ENCODE measurements at regions not wholly inside any gene's neighbourhood (a gene's known extent, or its start where the extent isn't known, plus 50 kb on each side); places are given as distances from the start of the nearest gene placed in this dataset.
"Not testable (repeated sequence)": the region's sequence is repeated elsewhere in the genome, so short reads cannot be mapped to it uniquely, and the experiment has no call there.

- no peaks in the 10 kb centered on the region for H3K27me3 Mint-ChIP-seq (ENCODE audit: low read depth)
- POLR2A ChIA-PET, result no interaction called here
- DNase-seq (peak; percentile 41), ATAC-seq (no peak)
- peak overlapping the region; percentile 48 for H3K27ac Mint-ChIP-seq
- no peaks in the 10 kb centered on the region for H3K9me3 Mint-ChIP-seq (ENCODE audit: insufficient read depth)
- no peaks in the 10 kb centered on the region for H3K36me3 Mint-ChIP-seq (ENCODE audit: low read depth)
- CTCF ChIA-PET, result no interaction called here
- H3K4me1 Mint-ChIP-seq (ENCODE audit: low read depth), result peaks cover 4% of the 10 kb centered on the region
- H3K4me3 Mint-ChIP-seq, result no peak overlapping the region
Measured at GRCh38 chr16:87161822-87162676, 155.1 kb downstream of the C16orf95 start.

DNA sequence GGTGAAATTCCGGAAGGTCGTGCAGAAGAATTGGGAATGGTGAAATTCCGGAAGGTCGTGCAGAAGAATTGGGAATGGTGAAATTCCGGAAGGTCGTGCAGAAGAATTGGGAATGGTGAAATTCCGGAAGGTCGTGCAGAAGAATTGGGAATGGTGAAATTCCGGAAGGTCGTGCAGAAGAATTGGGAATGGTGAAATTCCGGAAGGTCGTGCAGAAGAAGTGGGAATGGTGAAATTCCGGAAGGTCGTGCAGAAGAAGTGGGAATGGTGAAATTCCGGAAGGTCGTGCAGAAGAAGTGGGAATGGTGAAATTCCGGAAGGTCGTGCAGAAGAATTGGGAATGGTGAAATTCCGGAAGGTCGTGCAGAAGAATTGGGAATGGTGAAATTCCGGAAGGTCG is 154.4 kb downstream of the C16orf95 start:
- POLR2A ChIA-PET; H3K9me3 Mint-ChIP-seq (ENCODE audit: insufficient read depth); H3K27me3 Mint-ChIP-seq (ENCODE audit: low read depth); H3K4me3 Mint-ChIP-seq; DNase-seq; H3K4me1 Mint-ChIP-seq (ENCODE audit: low read depth); CTCF ChIA-PET; H3K36me3 Mint-ChIP-seq (ENCODE audit: low read depth); ATAC-seq; H3K27ac Mint-ChIP-seq: not testable (repeated sequence)

DNA sequence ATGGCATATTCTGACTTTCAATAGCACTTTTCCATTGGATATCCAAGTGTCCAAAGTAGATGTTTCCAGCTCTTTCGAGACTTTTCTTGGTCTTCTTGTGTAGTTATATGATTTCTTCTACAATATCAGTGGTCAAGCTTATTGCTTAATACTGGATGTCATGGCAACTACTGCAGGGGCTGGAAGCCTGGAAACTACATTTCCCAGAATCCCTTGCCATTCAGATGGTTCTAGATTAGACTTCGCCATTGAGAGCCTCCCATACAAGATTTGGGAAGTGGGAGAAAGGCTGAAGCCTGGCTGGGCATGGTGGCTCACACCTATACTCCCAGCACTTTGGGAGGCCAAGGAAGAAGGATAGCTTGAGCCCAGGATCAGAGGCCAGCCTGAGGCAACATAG is 153.6 kb downstream of the C16orf95 start:
- H3K4me1 Mint-ChIP-seq (ENCODE audit: low read depth), result peaks cover 4% of the 10 kb centered on the region
- H3K27ac Mint-ChIP-seq, result no peak overlapping the region
- no peaks in the 10 kb centered on the region for H3K36me3 Mint-ChIP-seq (ENCODE audit: low read depth)
- no peaks in the 10 kb centered on the region for H3K9me3 Mint-ChIP-seq (ENCODE audit: insufficient read depth)
- no peak for DNase-seq
- H3K4me3 Mint-ChIP-seq, result no peak overlapping the region
- POLR2A ChIA-PET, result no interaction called here
- H3K27me3 Mint-ChIP-seq (ENCODE audit: low read depth), result no peaks in the 10 kb centered on the region
- ATAC-seq, result peak; percentile 21
- CTCF ChIA-PET, result no interaction called here

DNA sequence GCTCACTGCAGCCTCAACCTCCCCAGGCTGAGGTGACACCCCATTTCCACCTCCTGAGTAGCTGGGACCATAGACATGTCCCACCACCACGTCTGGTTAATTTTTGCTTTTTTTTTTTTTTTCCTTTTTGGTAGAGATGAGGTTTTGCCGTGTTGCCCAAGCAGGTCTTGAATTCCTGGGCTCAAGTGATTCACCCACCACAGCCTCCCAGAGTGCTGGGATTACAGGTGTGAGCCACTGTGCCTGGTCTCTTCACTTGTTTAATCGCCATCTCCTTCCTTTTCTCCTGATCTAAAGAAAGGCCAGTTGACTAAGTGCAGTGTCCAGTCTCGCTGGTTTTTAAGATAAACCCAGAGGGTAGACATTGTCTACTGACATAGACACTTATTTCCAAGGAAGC is 152.0 kb downstream of the C16orf95 start:
- CTCF ChIA-PET, result no interaction called here
- POLR2A ChIA-PET, result no interaction called here
- no peak for ATAC-seq

GRCh38 chr16:87165885-87166284 is 151.3 kb downstream of the C16orf95 start:
- CTCF ChIA-PET, result no interaction called here
- H3K4me1 Mint-ChIP-seq (ENCODE audit: low read depth), result peaks cover 4% of the 10 kb centered on the region

More for the DNA sequence above, 152.0 kb downstream of the C16orf95 start:
- DNase-seq, result no peak
- Mint-ChIP-seq H3K9me3 (ENCODE audit: insufficient read depth) (no peaks in the 10 kb centered on the region), H3K4me1 (ENCODE audit: low read depth) (peaks cover 4% of the 10 kb centered on the region), H3K27me3 (ENCODE audit: low read depth) (no peaks in the 10 kb centered on the region), H3K4me3 (no peak overlapping the region), H3K27ac (no peak overlapping the region), H3K36me3 (ENCODE audit: low read depth) (no peaks in the 10 kb centered on the region)

DNA sequence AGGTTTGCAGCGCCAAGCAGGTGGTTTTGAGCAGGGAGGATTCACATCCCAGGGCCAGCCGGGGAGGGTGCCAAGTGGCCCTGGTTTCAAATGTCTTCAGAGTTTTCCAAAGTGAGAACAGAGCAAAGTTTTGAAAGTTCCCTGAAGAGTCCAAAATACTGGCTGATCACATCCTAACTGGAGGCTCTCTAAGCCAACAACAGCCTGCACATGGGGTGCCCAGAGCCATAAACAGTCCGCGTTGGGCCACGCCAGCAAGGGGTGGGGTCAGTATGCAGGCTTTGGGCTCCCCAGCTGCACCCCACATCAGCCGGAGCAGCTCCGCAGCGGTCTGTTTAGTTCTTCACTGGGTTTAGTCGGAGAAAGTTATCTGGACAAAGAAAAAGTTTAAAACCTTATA is 150.9 kb downstream of the C16orf95 start:
- POLR2A ChIA-PET, result no interaction called here
- H3K9me3 Mint-ChIP-seq (ENCODE audit: insufficient read depth), result no peaks in the 10 kb centered on the region
- CTCF ChIA-PET, result no interaction called here

More at GRCh38 chr16:87165885-87166284, 151.3 kb downstream of the C16orf95 start:
- Mint-ChIP-seq H3K9me3 (ENCODE audit: insufficient read depth) (no peaks in the 10 kb centered on the region), H3K27ac (no peak overlapping the region), H3K27me3 (ENCODE audit: low read depth) (no peaks in the 10 kb centered on the region), H3K36me3 (ENCODE audit: low read depth) (no peaks in the 10 kb centered on the region), H3K4me3 (no peak overlapping the region)
- no peak for DNase-seq
- POLR2A ChIA-PET, result no interaction called here
- no peak for ATAC-seq

DNA sequence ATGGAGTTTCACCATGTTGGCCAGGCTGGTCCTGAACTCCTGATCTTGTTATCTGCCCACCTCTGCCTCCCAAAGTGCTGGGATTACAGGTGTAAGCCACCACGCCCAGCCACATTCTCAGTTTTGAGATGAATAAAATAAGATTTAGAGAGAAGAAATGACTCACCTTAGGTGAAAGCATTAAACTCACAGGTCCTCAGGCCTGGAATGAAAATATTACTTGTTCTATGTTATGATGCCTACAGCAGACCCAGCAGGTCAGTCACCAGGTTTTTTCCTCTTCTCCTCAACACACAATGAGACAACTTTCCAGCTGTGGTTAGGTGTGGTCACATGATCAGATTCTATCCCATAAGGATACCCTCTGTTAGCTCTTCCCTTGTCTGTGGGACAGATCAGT is 150.3 kb downstream of the C16orf95 start:
- Mint-ChIP-seq H3K27ac (no peak overlapping the region), H3K4me1 (ENCODE audit: low read depth) (no peaks in the 10 kb centered on the region), H3K4me3 (no peak overlapping the region), H3K9me3 (ENCODE audit: insufficient read depth) (no peaks in the 10 kb centered on the region), H3K27me3 (ENCODE audit: low read depth) (no peaks in the 10 kb centered on the region), H3K36me3 (ENCODE audit: low read depth) (no peaks in the 10 kb centered on the region)
- ATAC-seq (no peak), DNase-seq (no peak)
- ChIA-PET POLR2A (no interaction called here), CTCF (no interaction called here)

More for the DNA sequence above, 150.9 kb downstream of the C16orf95 start:
- DNase-seq, result no peak
- H3K4me3 Mint-ChIP-seq, result no peak overlapping the region
- no peaks in the 10 kb centered on the region for H3K27me3 Mint-ChIP-seq (ENCODE audit: low read depth)
- H3K36me3 Mint-ChIP-seq (ENCODE audit: low read depth), result no peaks in the 10 kb centered on the region
- ATAC-seq, result no peak
- no peak overlapping the region for H3K27ac Mint-ChIP-seq
- peaks cover under 1% of the 10 kb centered on the region for H3K4me1 Mint-ChIP-seq (ENCODE audit: low read depth)

GRCh38 chr16:87169509-87169995 is 147.6 kb downstream of the C16orf95 start:
- DNase-seq (no peak), ATAC-seq (no peak)
- H3K4me1 Mint-ChIP-seq (ENCODE audit: low read depth), result no peaks in the 10 kb centered on the region
- H3K4me3 Mint-ChIP-seq, result no peak overlapping the region
- no peaks in the 10 kb centered on the region for H3K9me3 Mint-ChIP-seq (ENCODE audit: insufficient read depth)
- no peak overlapping the region for H3K27ac Mint-ChIP-seq
- POLR2A ChIA-PET, result no interaction called here
- H3K27me3 Mint-ChIP-seq (ENCODE audit: low read depth), result no peaks in the 10 kb centered on the region
- CTCF ChIA-PET, result no interaction called here
- no peaks in the 10 kb centered on the region for H3K36me3 Mint-ChIP-seq (ENCODE audit: low read depth)

DNA sequence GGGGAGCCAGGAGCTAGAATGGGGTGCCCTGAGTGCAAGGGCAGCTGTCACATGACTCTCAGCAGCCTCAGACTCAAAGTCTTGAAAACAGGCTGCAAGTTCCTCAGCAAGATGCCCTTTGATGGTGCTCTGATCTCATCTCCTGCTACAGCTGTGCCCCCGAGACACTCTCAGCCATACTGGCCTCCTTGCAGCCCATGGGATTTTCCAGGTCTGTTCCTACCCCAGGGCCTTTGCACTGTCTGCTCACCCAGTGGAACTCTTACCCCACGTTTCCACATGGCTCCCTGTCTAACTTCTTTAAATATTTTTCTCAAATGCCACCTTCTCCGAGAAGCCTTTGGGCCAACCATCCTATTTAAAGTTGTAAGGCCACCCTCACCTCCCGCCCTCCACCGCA is 146.9 kb downstream of the C16orf95 start:
- Mint-ChIP-seq H3K4me3 (no peak overlapping the region), H3K4me1 (ENCODE audit: low read depth) (no peaks in the 10 kb centered on the region), H3K27ac (no peak overlapping the region), H3K9me3 (ENCODE audit: insufficient read depth) (no peaks in the 10 kb centered on the region), H3K36me3 (ENCODE audit: low read depth) (no peaks in the 10 kb centered on the region), H3K27me3 (ENCODE audit: low read depth) (no peaks in the 10 kb centered on the region)
- CTCF ChIA-PET, result no interaction called here
- no peak for ATAC-seq
- DNase-seq, result no peak
- POLR2A ChIA-PET, result no interaction called here

- Mint-ChIP-seq H3K4me1 (ENCODE audit: low read depth) (no peaks in the 10 kb centered on the region), H3K27ac (no peak overlapping the region)
- no peak for DNase-seq
Measured at GRCh38 chr16:87171723-87172122, 145.5 kb downstream of the C16orf95 start.

GRCh38 chr16:87172632-87173031 is 144.6 kb downstream of the C16orf95 start:
- Mint-ChIP-seq H3K27ac (no peak overlapping the region), H3K36me3 (ENCODE audit: low read depth) (no peaks in the 10 kb centered on the region), H3K4me1 (ENCODE audit: low read depth) (no peaks in the 10 kb centered on the region), H3K4me3 (no peak overlapping the region), H3K9me3 (ENCODE audit: insufficient read depth) (no peaks in the 10 kb centered on the region), H3K27me3 (ENCODE audit: low read depth) (no peaks in the 10 kb centered on the region)
- POLR2A ChIA-PET, result no interaction called here
- CTCF ChIA-PET, result no interaction called here
- ATAC-seq (no peak), DNase-seq (no peak)

More at GRCh38 chr16:87171723-87172122, 145.5 kb downstream of the C16orf95 start:
- ChIA-PET CTCF (no interaction called here), POLR2A (no interaction called here)
- Mint-ChIP-seq H3K4me3 (no peak overlapping the region), H3K27me3 (ENCODE audit: low read depth) (no peaks in the 10 kb centered on the region), H3K36me3 (ENCODE audit: low read depth) (no peaks in the 10 kb centered on the region), H3K9me3 (ENCODE audit: insufficient read depth) (no peaks in the 10 kb centered on the region)
- no peak for ATAC-seq

GRCh38 chr16:87173294-87173893 is 143.8 kb downstream of the C16orf95 start:
- DNase-seq (no peak), ATAC-seq (no peak)
- H3K27ac Mint-ChIP-seq, result no peak overlapping the region
- no peaks in the 10 kb centered on the region for H3K27me3 Mint-ChIP-seq (ENCODE audit: low read depth)
- CTCF ChIA-PET, result no interaction called here
- no peaks in the 10 kb centered on the region for H3K9me3 Mint-ChIP-seq (ENCODE audit: insufficient read depth)
- no peak overlapping the region for H3K4me3 Mint-ChIP-seq
- H3K4me1 Mint-ChIP-seq (ENCODE audit: low read depth), result no peaks in the 10 kb centered on the region
- no peaks in the 10 kb centered on the region for H3K36me3 Mint-ChIP-seq (ENCODE audit: low read depth)
- POLR2A ChIA-PET, result no interaction called here
